Activated T-cell treated with anti-CD3 and anti-CD28 coated beads, Interleukin-2, amount 50 U/mL, for 48 hours (primary cell): ENCODE measurements at regions not wholly inside any gene's neighbourhood (a gene's known extent, or its start where the extent isn't known, plus 50 kb on each side); places are given as distances from the start of the nearest gene placed in this dataset.
"Not testable (repeated sequence)": the region's sequence is repeated elsewhere in the genome, so short reads cannot be mapped to it uniquely, and the experiment has no call there.

Experiments used
- DNase-seq, 2 experiments: peaks; one replicate each; pipeline ENCODE4 v3.0.0-alpha.2; 2020

- DNase-seq = no peak
Measured at GRCh38 chr3:11898611-11899325, 52.1 kb upstream of the TAMM41 start.

GRCh38 chr3:11899389-11899788, 52.7 kb upstream of the TAMM41 start:
- DNase-seq = not testable (repeated sequence)

- DNase-seq = no peak
Measured at GRCh38 chr3:11899826-11900225, 53.1 kb upstream of the TAMM41 start.

DNA sequence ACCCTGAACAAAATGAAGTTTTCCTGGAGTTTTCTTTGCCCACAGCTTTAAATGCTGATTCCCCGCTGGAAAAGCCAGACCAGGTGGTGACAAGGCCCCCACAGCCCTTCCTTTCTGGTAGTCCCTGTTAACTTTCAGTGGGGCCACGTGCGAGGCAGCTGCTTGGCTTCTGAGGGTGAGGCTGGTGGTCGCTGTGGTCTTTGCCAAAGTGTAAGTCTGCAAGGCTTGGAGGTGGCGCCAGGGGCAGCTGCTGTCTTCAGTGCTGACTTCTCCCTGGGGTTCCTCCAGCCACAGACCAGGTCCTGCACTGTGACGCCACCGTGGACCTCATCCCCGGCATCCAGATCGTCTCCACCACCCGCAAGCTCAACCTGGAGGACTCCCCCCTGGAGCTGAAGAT, 54.1 kb upstream of the TAMM41 start:
- no peak for DNase-seq

DNA sequence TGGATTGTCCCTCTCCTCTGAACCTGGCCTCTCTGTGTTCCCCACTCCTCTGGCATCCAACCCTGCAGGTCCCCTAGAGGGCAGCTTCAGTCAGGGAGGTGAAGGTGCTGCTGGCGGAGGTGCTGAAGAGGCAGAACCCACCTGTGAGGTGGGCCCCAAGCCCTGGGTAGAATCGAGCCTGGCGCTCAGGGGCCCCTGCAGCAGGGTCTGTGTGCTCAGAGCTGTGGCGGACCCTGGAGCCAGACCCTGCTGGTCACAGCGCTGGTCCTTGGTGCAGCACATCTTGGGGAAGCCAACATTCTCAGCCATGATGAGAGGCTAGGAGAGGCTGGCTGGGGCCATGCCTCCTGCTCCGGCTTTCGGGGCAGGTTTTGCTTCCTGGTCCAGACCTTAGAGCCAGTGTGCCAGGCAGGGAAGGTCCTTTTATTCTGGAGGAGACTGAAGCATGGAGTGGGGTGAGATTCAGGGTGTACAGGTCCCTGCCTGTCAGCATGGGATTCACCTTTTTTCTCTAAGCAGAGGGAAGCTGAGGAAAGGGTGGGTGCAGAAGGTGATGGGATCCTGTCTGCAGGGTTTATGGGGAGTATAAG, 54.7 kb upstream of the TAMM41 start:
- no peak for DNase-seq

DNA sequence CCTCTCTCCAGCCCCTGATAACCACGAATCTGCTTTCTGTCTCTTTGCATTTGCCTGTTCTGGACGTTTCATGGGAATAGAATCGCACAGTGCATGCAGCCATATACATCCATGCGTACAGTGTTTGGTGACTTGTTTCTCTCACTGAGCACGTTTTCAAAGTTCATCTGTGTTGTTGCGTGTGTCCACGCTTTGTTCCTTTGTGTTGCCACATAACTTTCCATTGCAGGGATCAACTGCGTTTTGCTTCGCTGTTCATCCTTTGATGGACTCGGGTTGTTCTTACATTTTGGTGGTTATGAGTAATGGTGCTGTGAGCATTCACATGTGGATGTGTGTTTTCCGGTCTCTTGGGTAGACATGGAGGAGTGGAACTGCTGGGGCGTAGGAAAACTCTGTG, 56.4 kb upstream of the TAMM41 start:
- DNase-seq = no peak

GRCh38 chr3:11903447-11903846, 56.8 kb upstream of the TAMM41 start:
- DNase-seq = no peak

- no peak for DNase-seq
Measured at GRCh38 chr3:11904157-11904556, 57.5 kb upstream of the TAMM41 start.

GRCh38 chr3:11906407-11906806, 59.7 kb upstream of the TAMM41 start:
- no peak for DNase-seq

- DNase-seq = no peak
Measured at GRCh38 chr3:11907667-11908660, 61.3 kb upstream of the TAMM41 start.

DNA sequence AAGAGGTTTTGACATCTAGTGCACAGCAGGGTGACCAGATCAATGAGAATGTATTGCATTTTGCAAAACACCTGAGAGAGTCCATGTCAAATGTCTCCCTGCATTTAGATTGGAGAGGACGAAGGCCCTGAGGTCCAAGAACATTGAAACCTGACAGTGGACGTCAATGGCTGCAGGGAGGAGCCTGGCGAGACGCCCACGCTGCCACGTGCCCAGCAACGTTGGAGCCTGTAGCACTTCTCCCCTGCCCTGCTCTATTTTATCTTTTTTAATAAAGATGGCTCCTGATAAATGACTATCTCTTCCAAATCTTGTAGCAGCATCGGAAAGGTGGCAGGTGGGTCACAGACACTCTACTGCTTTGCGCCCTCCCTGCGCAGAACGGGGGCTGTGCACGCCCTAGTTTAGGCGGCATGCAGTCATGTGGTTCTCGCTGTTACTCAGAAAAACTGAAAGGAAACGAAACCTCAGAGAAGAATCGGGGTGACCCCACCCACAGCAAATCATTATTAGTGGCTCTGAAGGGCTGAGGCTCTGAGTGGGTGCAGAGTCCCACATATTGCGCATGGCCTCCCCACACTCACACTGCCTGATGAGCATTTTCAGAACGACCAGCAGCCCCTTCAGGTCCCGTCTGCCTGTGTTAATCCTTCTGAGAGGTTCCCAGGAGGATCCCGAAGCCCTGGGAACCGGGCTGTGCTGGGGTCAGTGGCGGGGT, 62.5 kb upstream of the TAMM41 start:
- no peak for DNase-seq

DNA sequence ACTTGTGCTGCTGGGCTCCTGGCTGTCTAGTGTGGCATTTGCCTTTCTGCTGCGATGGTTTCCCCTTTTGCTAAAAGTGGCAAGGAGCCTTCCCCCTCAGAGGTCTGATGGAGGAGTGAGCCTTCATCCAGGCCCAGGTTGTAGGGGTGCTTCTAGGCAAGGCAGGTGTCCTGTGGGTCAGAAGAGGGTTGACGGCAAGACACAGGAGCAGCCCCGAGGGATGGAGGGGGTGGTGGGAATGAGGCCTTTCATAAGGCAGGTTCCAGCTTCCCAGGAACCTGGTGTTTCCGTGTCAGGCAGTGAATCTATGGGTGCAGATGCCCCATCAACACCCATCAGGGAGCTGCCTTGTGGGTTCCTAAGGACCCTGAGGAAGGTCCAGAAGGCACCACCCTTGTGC, 63.0 kb upstream of the TAMM41 start:
- no peak for DNase-seq

DNA sequence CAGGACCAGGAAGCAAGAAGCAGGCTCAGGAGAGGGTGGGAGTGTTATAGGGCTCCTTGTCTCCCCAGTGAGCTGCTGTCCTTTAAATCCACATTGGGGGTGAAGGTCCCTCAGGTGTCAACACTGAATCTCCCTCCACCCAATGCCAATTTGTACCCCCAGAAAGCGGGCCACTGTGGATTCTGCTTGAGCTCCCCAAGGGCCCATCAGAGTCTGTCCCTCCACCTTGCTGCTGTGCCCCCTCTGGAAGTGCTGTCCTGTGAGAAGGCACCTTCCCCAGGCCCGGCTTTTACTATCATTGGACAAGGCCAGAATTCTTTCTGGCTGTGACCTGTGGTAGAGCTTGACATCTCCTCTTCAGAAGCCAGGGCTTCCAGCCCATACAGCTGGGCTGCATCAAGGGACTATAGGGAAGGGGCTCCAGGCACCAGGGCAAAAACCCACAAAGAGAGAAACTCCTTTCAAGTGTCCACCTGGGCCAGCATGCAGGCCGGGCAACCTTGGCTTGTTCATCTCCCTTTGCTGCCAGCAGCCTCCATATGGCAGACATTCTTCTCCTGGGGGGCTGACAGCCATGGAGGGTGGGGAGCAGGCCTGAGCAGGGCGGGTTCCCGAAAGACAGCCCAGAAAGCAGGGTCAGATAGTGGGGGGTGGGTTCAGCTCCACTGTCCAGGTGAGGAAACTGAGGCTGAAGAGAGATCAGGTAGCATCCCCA, 63.7 kb upstream of the TAMM41 start:
- not testable (repeated sequence) for DNase-seq

DNA sequence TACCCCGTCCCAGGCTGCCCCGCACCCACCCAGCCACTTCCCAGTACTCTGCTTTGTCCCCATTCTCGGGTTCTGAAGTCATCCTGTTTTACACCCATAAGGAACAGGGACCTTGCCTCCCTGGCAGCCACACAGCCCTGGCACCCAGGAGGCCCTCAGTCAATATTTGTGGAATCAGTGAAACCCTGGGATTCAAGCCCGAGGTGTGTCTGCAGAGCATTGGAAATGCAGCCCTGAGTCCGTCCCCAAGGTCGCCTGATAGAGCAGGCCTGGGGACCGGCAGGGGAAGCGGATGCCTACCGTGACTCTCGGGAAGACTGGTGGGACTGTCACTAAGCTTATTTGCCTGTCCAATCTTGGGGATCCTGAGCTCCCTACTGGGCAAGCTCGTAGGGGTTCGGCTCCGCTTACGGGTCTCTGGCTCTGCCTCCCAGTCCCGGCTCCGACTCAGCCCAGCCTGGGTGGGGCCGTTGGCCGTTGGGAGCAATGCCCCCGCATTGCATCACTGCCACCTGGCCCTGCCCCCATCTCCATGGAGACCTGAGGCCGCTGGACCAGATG, 64.4 kb upstream of the TAMM41 start:
- peak in 1 of 2 experiments; percentile 31 for DNase-seq

- not testable (repeated sequence) for DNase-seq
Measured at GRCh38 chr3:11911887-11912286, 65.2 kb upstream of the TAMM41 start.

GRCh38 chr3:11913316-11913715, 66.6 kb upstream of the TAMM41 start:
- DNase-seq = no peak

GRCh38 chr3:11914041-11914440, 67.4 kb upstream of the TAMM41 start:
- DNase-seq = no peak

DNA sequence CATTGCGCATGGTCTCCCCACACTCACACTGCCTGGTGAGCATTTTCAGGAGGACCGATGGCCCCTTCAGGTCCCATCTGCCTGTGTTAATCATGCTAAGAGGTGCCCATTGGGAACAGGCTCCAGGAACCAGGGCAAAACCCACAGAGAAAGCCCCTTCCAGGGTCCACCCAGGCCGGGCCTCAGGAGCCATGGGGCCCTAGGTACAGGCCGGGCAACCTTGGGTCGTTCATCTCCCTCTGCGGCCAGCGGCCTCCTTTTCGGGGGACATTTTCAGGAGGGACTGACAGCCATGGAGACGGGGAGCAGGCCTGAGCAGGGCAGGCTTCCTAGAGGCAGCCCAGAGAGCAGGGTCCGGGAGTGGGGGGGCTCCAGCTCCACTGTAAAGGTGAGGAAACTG, 68.0 kb upstream of the TAMM41 start:
- no peak for DNase-seq

DNA sequence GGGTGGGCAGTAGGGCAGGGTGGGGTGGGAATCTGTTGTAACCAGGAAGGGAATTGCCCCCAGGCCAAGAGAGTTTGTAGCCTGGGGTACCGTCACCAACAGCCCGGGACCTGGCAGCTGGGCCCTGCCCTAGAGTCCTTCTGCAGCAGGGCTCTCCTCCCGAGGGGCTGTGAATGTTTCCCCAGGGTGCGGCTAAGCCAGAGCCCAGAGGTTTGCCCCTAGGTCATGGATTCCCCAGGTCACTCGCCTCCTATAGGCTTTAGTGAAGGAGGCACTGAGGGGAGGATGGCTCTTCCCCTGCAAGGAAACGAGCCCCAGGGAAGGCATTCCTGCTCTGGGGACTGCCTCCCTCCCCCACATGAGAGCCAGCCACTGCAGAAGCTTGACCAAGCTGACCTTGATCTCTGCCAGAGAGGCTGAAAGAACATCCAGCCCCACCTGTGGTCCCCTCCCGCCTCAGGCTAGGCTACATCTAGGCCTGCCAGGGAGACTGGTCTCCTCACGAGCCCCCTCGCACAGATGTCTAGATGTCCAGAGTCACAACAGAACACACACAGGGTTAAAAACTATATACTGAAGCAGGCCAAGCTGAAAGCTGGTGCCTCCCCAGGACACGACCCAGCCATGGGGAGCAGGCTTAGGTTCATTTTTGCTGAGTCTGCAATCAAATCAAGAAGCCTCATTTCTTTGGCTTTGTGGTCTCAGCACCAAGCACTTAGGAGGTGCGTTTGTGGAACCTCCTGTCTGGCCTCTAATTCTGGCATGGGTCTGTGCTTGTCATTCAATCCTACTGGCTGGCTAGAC, 69.1 kb upstream of the TAMM41 start:
- no peak for DNase-seq

GRCh38 chr3:11916425-11916762, 69.7 kb upstream of the TAMM41 start:
- not testable (repeated sequence) for DNase-seq

DNA sequence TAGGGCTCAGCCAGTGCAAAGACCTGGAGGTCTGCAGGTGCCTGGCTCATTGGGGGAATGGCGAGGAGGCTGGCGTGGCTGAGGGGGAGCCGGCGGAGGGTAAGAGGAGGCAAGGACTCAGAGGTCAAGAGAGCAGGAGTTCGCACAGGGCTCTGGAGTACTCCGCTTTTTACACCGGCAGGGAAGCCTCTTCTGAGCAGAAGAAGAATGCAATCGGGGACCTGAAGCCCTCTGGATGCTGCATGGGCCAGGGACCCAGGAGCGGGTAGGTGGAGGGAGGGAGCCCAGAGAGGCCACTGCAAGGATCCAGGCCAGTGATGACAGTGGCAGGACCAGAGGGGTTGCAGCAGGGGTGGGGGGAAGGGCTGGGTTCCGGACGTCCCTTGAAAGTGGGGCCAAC, 70.4 kb upstream of the TAMM41 start:
- DNase-seq = no peak
